ENCODE measurements at regions not wholly inside any gene's neighbourhood (a gene's known extent, or its start where the extent isn't known, plus 50 kb on each side); places are given as distances from the start of the nearest gene placed in this dataset.

GRCh38 chr1:45260244-45260643 lies 53.8 kb upstream of the ZSWIM5 start:
- no peaks in the 10 kb centered on the region for H3K79me2 ChIP-seq (replicated peaks; ENCODE audit: insufficient read depth)
- Mint-ChIP-seq H3K27me3 (ENCODE audit: insufficient read depth, low read depth, poor library complexity) (peaks cover 8% of the 10 kb centered on the region), H3K4me1 (no peaks in the 10 kb centered on the region), H3K4me3 (no peak overlapping the region), H3K36me3 (ENCODE audit: low read depth) (peaks cover 37% of the 10 kb centered on the region), H3K27ac (no peak overlapping the region), H3K9me3 (peaks cover 56% of the 10 kb centered on the region)
- no peak overlapping the region for H3K4me3 ChIP-seq
- DNase-seq (ENCODE audit: low spot score) (no peak), ATAC-seq (no peak)
- no peaks in the 10 kb centered on the region for H3K27me3 ChIP-seq (ENCODE audit: insufficient read depth)
- no peak overlapping the region for H3K27ac ChIP-seq (ENCODE audit: low read depth)
- no peak overlapping the region for H3K4me2 ChIP-seq
- no peak overlapping the region for H2AFZ ChIP-seq
- no peak for TF ChIP-seq JUNB (IDR thresholded peaks at IDR 0.05; ENCODE audit: unreplicated experiment)
- no peak for TF ChIP-seq ZNF114 (CRISPR knock-in tag; IDR thresholded peaks at IDR 0.05)
- no peak for TF ChIP-seq ZNF462 (CRISPR knock-in tag; IDR thresholded peaks at IDR 0.05)
- no peak for TF ChIP-seq STAT1 (IDR thresholded peaks at IDR 0.05; ENCODE audit: unreplicated experiment)
- no peak for TF ChIP-seq NANOG (IDR thresholded peaks at IDR 0.05; ENCODE audit: borderline replicate concordance)
- no peaks in the 10 kb centered on the region for H4K20me1 ChIP-seq (replicated peaks; ENCODE audit: insufficient read depth)
- no peaks in the 10 kb centered on the region for H3F3A ChIP-seq (replicated peaks; ENCODE audit: low read depth)
- H3K36me3 ChIP-seq (ENCODE audit: insufficient read depth): peaks cover 3% of the 10 kb centered on the region; the same call in 1 of the 2 replicates
- H3K4me1 ChIP-seq (ENCODE audit: insufficient read depth): no peaks in the 10 kb centered on the region
- H3K9me2 ChIP-seq (ENCODE audit: insufficient read depth): peaks cover 4% of the 10 kb centered on the region; the same call in 1 of the 2 replicates

GRCh38 chr1:45263132-45263531 lies 56.7 kb upstream of the ZSWIM5 start:
- Histone ChIP-seq H3K9me2 (ENCODE audit: insufficient read depth) (peaks cover 4% of the 10 kb centered on the region; the same call in 1 of the 2 replicates), H3K27me3 (ENCODE audit: insufficient read depth) (no peaks in the 10 kb centered on the region), H3K27ac (ENCODE audit: low read depth) (no peak overlapping the region), H3K4me1 (ENCODE audit: insufficient read depth) (no peaks in the 10 kb centered on the region), H3K4me2 (no peak overlapping the region), H3K79me2 (replicated peaks; ENCODE audit: insufficient read depth) (no peaks in the 10 kb centered on the region), H3K36me3 (ENCODE audit: insufficient read depth) (no peaks in the 10 kb centered on the region), H3K4me3 (no peak overlapping the region), H4K20me1 (replicated peaks; ENCODE audit: insufficient read depth) (no peaks in the 10 kb centered on the region), H3F3A (replicated peaks; ENCODE audit: low read depth) (no peaks in the 10 kb centered on the region), H2AFZ (no peak overlapping the region)
- Mint-ChIP-seq H3K36me3 (ENCODE audit: low read depth) (peaks cover 27% of the 10 kb centered on the region), H3K9me3 (peaks cover 48% of the 10 kb centered on the region), H3K4me1 (no peaks in the 10 kb centered on the region), H3K27me3 (ENCODE audit: insufficient read depth, low read depth, poor library complexity) (peaks cover 3% of the 10 kb centered on the region), H3K4me3 (no peak overlapping the region), H3K27ac (no peak overlapping the region)
- ATAC-seq (no peak), DNase-seq (ENCODE audit: low spot score) (no peak)
- TF ChIP-seq ZNF462 (CRISPR knock-in tag; IDR thresholded peaks at IDR 0.05): no peak
- no peak for TF ChIP-seq ZNF331 (CRISPR knock-in tag; IDR thresholded peaks at IDR 0.05; ENCODE audit: low read depth)
- TF ChIP-seq POLR2AphosphoS5 (IDR thresholded peaks at IDR 0.05; ENCODE audit: low read depth): no peak

Data from GM23338 (cell line).